ENCODE measurements at regions not wholly inside any gene's neighbourhood (a gene's known extent, or its start where the extent isn't known, plus 50 kb on each side); places are given as distances from the start of the nearest gene placed in this dataset.

DNA sequence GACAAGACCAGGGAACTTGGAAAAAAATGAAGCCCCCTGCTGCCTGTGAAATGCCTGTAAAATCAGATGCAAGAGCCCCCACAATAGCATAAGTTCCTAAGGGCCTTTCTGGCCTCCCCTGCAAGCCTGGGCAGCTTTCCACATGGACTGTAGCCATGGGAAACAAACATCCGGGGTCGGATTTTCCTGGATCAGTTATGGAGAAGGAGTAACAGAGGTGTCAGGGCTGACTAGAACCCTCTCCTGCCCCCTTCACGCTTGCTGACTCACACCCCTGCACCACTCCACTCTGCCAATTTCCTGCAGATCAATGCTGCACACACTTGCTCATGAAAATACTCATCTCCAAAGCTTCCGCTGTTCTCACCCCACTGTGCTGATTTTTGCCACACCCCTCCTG is 258.6 kb downstream of the CBLN1 start:
- DNase-seq (ENCODE audit: low read depth): peak; percentile 25

DNA sequence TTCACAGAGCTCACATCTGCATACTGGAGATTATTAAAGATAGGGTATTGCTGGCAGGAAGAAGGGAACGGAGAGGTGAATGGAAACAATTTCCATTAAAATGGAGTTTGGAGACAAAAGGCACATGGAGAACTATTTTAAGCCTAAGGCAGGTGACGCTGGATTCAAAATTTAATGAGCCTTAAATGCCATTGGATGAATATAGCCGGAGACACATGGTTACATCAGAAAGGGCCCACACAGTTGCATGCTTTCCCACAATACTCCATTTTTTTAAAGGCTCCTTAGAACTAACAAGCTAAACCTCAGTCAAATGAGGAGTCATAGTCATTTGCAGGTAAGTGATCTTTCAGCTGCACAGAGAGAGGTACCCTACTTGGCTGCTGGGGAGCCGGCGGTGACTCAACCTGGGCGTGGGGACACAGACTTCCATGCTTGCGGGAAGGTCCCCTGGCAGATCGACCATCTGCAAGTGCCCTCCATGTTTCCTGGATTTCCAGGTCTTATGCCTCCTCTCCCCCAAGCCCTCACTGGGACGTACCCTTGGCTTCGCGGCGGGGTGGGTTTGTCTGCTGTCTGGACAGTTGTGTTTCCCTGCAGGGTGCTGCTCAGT is 259.2 kb downstream of the CBLN1 start:
- DNase-seq (ENCODE audit: low read depth): no peak

DNA sequence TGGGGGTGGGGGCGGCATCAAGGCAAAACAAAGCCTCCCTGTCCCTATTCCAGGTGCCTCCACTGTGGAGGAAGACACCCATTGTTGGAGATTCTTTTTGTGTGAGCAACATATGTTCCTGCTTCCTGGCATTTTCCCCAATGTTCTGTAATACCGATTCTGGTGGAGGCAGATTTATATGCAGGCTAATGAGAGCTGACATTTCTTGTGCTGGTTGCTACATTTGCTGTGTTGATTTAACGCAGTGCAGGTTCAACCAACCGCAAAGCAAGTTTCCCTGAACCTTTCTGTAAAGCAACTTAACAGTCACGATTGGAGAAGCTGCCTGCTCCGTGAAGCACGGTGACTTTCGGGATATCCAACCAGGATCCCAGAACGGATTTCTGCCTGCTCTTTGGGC is 260.5 kb downstream of the CBLN1 start:
- peak; percentile 60 for DNase-seq (ENCODE audit: low read depth)

- no peak for DNase-seq (ENCODE audit: low read depth)
These were observed 261.2 kb downstream of the CBLN1 start for GRCh38 chr16:49020436-49020835.

DNA sequence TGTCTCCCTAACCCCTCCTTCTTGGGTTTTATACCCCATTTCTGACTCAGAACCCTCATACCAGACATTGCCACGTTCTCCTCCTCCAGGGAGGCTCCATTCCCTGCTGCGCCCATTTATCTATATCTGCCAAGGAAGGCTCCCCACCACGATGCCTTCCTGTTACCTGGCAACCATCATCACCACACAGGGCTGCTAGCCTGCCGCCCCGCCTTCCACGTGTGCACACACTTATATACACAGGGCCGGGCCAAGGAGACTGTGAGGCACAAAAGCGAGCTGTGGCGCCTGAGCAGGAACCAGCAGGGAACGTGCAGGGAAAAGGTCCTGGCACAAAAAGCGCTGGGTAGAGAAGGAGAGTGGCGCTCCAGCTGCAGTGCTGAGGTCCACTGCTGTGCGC is 261.8 kb downstream of the CBLN1 start:
- DNase-seq (ENCODE audit: low read depth): no peak

- DNase-seq (ENCODE audit: low read depth): no peak
These were observed 262.5 kb downstream of the CBLN1 start for GRCh38 chr16:49019081-49019633.

DNA sequence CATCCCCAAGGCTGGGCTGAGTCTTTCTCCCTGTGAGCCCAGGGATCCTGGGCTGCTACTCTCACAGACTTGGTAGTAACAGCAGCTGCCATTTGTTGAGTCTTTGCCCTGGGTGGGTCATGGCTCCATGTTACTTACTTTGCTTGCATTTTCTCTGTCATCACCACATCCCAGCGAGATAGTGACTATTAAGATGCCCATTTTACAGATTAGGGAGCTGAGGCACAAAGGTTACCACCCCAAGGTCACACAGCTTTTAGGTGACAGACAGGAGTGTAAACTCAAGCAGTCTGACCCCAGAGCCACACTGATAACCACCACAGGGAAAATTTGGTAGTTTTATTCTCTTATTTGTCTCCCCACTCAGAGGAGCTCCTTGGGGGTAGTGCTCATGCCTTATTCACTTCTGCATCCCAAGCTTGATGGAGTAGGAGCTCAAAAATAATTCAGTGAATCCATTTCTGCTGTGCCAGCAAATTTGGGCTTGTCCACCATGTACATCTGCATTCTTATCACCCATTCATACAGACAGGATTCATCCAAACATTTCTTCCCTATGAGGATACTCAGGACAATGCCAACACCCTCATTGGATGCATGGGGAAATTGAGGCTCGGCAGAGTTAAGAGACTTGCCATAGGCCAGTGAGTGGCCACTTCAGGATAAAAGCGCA is 263.2 kb downstream of the CBLN1 start:
- DNase-seq (ENCODE audit: low read depth): no peak

- no peak for DNase-seq (ENCODE audit: low read depth)
These were observed 264.1 kb downstream of the CBLN1 start for GRCh38 chr16:49017501-49017900.

DNA sequence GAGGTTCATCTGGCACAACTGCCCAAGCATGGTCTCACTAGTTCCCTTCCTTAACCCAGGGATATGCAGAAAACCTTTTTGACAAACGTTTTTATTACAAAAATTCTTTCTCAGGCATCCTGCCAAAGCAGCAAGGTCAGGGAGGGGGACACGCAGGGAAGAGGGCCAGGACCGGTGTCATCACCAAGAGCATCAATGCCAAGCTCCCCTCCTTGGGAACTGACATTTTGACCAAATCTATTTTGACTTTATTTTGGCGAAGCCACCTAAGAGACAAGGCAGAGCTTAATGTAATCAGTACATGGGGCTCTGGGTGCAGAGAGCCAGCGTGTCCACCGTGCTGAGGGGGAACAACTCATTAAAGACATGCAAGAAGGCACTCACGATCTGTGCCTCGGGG is 265.2 kb downstream of the CBLN1 start:
- no peak for DNase-seq (ENCODE audit: low read depth)

GRCh38 chr16:49015225-49015592 is 266.4 kb downstream of the CBLN1 start:
- DNase-seq (ENCODE audit: low read depth): no peak

DNA sequence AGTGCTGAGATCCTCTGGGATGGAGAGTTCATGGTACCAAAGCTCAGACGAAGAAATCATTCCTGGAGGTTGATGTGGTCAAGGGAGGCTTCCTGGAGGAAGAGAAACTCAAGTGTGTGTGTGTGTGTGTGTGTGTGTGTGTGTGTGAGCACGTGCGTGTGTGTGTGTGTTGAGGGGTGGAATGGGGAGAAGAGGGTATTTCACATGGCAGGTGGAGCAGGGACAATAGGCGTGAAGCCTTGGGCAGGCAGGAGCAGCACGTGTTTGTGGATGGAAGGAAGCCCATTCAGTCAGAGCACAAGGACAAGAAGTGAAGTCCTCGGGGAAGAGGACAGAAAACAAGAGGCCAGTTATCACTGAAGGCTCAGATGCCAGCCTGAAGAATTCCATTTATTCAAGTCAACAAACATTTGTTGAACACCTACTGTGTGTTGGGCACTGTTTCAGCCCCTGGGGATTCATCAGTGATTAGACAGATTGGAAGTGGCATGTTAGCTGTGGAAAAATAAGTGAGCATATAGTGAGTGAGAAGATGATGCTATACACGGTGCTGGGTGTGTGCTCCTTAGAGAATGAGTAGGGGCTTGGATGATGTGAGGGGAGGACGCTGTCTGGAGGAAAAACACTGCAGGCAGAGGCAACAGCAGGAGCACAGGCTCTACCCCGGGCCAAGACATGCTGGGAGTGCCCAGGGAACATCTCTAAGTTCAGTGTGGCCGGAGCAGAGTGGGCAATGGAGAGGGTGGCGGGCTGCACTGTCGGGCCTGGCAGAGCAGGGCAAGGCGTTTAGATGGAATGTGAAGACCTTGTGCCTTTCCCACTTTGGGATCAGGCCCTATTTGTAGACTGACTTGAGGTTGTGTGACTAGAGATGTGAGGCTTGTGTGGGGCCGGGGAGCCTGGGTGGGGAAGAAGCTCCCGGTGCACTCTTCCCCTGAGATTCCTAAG is 267.1 kb downstream of the CBLN1 start:
- DNase-seq (ENCODE audit: low read depth): no peak

GRCh38 chr16:49013727-49014080 is 267.9 kb downstream of the CBLN1 start:
- DNase-seq (ENCODE audit: low read depth): no peak

DNA sequence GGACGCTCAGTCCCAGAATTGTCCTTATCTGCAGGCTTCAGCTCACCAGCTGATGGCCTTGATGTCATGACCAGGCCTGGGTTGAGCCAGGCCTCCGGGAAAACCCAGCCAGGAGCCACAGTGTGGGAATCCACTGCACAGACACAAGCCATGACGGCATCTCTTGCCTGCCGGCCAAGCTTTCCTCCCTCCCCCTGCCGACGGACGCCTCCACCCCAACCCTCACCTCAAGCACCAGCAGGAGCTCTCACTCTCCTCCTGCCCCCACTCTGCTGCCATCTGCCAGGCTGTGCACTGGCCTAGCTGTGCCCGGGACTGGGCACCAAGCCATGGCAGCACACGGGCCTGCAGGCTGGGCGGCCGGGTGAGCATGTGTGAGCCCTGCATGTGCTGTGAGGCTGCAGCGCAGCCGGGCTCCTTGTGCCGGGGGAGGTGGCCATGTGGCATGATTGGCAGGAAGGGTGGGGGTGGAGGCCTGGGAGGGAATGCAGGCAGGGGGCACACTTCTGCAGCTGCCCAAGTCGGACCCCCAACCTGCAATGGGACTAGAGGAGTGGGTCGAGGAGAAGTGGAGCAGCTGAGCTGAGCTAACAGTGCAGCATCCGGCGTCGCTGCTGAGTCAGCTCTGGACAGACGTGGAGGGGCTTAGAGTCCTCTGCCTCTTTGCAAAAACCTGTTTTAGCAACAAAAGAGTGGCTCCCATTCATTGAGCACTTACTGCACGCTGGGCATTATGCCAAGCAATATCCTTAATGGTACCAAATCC is 268.5 kb downstream of the CBLN1 start:
- DNase-seq (ENCODE audit: low read depth): no peak

- DNase-seq (ENCODE audit: low read depth): no peak
These were observed 269.7 kb downstream of the CBLN1 start for GRCh38 chr16:49011901-49012300.

GRCh38 chr16:49010879-49011278 is 270.8 kb downstream of the CBLN1 start:
- no peak for DNase-seq (ENCODE audit: low read depth)

GRCh38 chr16:49010396-49010795 is 271.2 kb downstream of the CBLN1 start:
- DNase-seq (ENCODE audit: low read depth): no peak

DNA sequence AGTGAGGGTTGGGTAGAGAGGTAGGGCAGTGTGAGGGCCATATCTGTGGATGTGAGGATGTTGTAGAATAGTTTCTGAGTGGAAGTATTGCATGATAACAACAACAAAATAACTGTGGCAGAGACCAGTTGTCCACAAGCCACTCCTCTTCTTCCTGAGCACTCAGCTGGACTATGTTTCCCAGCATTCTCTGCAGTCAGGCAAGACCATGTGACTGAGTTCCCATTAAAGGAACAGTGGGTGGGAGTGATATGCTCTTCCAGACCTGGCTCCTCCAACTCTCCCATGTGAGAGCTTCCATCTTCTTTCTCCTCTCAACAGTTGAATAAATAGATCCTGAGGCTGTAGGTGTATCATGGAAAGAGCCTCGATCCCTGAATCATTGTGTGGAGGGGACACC is 272.4 kb downstream of the CBLN1 start:
- DNase-seq (ENCODE audit: low read depth): no peak

- no peak for DNase-seq (ENCODE audit: low read depth)
These were observed 277.6 kb downstream of the CBLN1 start for GRCh38 chr16:49003992-49004391.

GRCh38 chr16:49003022-49003421 is 278.6 kb downstream of the CBLN1 start:
- DNase-seq (ENCODE audit: low read depth): no peak

DNA sequence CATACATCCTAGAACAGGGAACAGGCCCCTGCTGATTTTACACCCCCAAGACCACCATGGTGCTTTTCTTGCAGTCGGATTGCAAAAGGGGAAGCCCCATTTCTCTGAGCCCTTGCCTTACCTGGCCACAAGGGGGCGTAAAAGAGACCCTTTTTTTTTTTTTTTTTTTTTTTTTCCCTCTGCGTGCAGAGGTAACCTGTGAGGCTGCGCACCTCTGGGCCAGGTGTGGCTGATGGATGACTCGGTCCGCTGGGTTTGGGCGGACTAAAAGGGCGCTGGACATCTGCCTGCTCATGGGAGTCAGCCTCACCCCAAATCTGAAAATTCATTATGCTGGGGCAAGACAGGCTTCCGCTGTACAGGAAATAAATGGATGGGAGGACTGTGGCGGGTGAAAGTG is 281.0 kb downstream of the CBLN1 start:
- DNase-seq (ENCODE audit: low read depth): no peak

DNA sequence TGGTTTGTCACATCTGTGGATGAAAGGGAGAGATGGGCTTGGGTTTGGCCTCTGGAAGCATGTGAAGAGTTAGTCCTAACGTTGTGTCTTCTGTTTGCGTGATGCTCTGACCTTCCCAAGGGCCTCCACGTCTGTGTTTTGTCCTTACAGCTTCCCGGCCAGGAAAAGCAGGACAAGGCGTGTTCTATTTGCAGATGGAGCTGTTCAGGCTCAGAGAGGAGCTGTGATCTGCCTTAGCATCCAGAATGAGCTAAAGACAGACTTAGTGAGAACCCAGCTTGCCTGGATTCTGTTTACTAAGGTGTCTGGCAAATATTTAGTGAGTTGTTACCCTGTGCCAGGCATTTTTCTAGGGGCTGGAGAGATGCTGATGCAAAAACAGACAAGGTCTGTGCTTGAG is 282.1 kb downstream of the CBLN1 start:
- DNase-seq (ENCODE audit: low read depth): no peak

DNA sequence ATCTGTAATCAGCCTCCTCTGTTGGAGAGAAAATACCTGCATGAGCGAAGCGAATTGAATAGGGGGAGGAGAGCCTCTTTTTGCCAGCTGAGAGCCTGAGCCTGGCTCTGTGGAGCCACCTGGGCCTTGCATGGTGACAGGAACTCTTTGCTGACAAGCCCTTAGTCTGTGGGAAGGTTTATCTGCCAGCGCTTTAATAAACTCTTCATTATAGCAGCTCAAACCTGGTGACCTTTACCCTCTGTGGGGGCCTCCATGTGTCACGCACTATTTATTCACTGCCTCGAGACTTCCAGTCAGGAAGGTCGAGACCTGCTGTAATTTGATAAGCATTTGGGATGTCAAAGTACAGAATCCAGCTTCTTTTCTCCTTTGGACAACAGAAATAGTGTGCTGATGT is 282.6 kb downstream of the CBLN1 start:
- no peak for DNase-seq (ENCODE audit: low read depth)
